GM21423 (cell line): ENCODE measurements at regions not wholly inside any gene's neighbourhood (a gene's known extent, or its start where the extent isn't known, plus 50 kb on each side); places are given as distances from the start of the nearest gene placed in this dataset.
"Not testable (repeated sequence)": the region's sequence is repeated elsewhere in the genome, so short reads cannot be mapped to it uniquely, and the experiment has no call there.

ENCODE experiments used
- ATAC-seq: cut with Tn5 transposase; IDR thresholded peaks from one replicate; pipeline ENCODE4 v1.9.1; 2021; ENCODE audit warnings: mild to moderate bottlenecking, moderate library complexity; ENCODE audit not compliant: unreplicated experiment

- ATAC-seq = no peak
These were observed 1395.0 kb downstream of the ZPLD1 start for GRCh38 chr3:103829723-103830326.

GRCh38 chr3:103847081-103848062, 1412.6 kb downstream of the ZPLD1 start:
- ATAC-seq = no peak

- ATAC-seq = no peak
These were observed 1417.0 kb downstream of the ZPLD1 start for GRCh38 chr3:103851793-103852192.

GRCh38 chr3:103862415-103862814, 1427.6 kb downstream of the ZPLD1 start:
- no peak for ATAC-seq

GRCh38 chr3:103863381-103863780, 1428.6 kb downstream of the ZPLD1 start:
- no peak for ATAC-seq

GRCh38 chr3:103866113-103866512, 1431.3 kb downstream of the ZPLD1 start:
- no peak for ATAC-seq

GRCh38 chr3:103873021-103873420, 1438.2 kb downstream of the ZPLD1 start:
- ATAC-seq = no peak

GRCh38 chr3:103873897-103874545, 1439.2 kb downstream of the ZPLD1 start:
- ATAC-seq = no peak

GRCh38 chr3:103881809-103882208, 1447.0 kb downstream of the ZPLD1 start:
- ATAC-seq = not testable (repeated sequence)

GRCh38 chr3:103889675-103890074, 1454.9 kb downstream of the ZPLD1 start:
- ATAC-seq = no peak

GRCh38 chr3:103894162-103894822, 1459.5 kb downstream of the ZPLD1 start:
- no peak for ATAC-seq

GRCh38 chr3:103899328-103899727, 1464.5 kb downstream of the ZPLD1 start:
- ATAC-seq = no peak

GRCh38 chr3:103904991-103905390, 1461.7 kb upstream of the ALCAM start:
- ATAC-seq = no peak

GRCh38 chr3:103906304-103906703, 1460.4 kb upstream of the ALCAM start:
- ATAC-seq = no peak

GRCh38 chr3:103906808-103907207, 1459.9 kb upstream of the ALCAM start:
- no peak for ATAC-seq

GRCh38 chr3:103907567-103907966, 1459.1 kb upstream of the ALCAM start:
- ATAC-seq = no peak

- no peak for ATAC-seq
These were observed 1457.3 kb upstream of the ALCAM start for GRCh38 chr3:103909395-103909794.

- no peak for ATAC-seq
These were observed 1448.4 kb upstream of the ALCAM start for GRCh38 chr3:103918336-103918735.

- ATAC-seq = no peak
These were observed 1447.4 kb upstream of the ALCAM start for GRCh38 chr3:103919327-103919726.

GRCh38 chr3:103923907-103924306, 1442.8 kb upstream of the ALCAM start:
- ATAC-seq = no peak

GRCh38 chr3:103924544-103924943, 1442.2 kb upstream of the ALCAM start:
- ATAC-seq = no peak
